Stomach (tissue), 4 donors: ENCODE measurements at regions not wholly inside any gene's neighbourhood (a gene's known extent, or its start where the extent isn't known, plus 50 kb on each side); places are given as distances from the start of the nearest gene placed in this dataset.

ENCODE experiments used
- EP300 ChIP-seq: sonication (generic); formaldehyde crosslinking; IDR thresholded peaks from one replicate; pipeline ENCODE4 v1.6.1; 2017; ENCODE audit warnings: antibody characterized with exemption
- POLR2A ChIP-seq, 4 donors: fragments of 450-650 bp; IDR thresholded peaks; one replicate each; pipeline ENCODE4 v1.6.1; 2016; ENCODE audit warnings: antibody characterized with exemption in 4 of 4, control low read depth in 2 of 4, mild to moderate bottlenecking in 1 of 4, moderate library complexity in 1 of 4
- TF ChIP-seq, protein P1 (sequence below), 7 experiments: fragments of 450-650 bp in 4 of 7; fragments of 200-600 bp in 3 of 7; sonication (generic) in 3 of 7; IDR thresholded peaks; one replicate each; pipeline ENCODE4 v1.5.1; 2016 to 2019; ENCODE audit warnings: antibody characterized with exemption in 7 of 7, control low read depth in 2 of 7, mild to moderate bottlenecking in 1 of 7

DNA sequence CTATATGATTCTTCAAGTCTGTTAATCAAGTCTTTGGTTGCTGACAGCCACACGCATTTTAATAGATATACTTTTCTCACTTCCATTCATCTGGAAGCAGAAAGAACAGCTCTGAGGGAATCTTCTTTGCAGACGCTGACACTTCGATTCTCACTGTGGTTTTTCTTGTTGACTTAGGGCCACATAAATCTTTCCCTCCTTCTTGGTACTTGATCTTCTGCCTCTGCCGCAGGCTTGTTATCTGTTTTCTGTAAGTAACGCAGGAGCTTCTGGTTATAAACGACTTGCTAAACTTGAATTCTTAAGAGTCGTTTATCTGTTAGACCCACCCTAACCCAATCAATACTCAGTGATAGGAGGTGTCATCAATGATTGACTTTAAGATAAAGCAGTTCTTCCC lies 268.8 kb upstream of the SULF2 start:
- TF ChIP-seq EP300 (no peak), POLR2A (IDR thresholded peaks at IDR 0.05) (no peak)
- TF ChIP-seq, protein P1, sequence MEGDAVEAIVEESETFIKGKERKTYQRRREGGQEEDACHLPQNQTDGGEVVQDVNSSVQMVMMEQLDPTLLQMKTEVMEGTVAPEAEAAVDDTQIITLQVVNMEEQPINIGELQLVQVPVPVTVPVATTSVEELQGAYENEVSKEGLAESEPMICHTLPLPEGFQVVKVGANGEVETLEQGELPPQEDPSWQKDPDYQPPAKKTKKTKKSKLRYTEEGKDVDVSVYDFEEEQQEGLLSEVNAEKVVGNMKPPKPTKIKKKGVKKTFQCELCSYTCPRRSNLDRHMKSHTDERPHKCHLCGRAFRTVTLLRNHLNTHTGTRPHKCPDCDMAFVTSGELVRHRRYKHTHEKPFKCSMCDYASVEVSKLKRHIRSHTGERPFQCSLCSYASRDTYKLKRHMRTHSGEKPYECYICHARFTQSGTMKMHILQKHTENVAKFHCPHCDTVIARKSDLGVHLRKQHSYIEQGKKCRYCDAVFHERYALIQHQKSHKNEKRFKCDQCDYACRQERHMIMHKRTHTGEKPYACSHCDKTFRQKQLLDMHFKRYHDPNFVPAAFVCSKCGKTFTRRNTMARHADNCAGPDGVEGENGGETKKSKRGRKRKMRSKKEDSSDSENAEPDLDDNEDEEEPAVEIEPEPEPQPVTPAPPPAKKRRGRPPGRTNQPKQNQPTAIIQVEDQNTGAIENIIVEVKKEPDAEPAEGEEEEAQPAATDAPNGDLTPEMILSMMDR (IDR thresholded peaks at IDR 0.05) = no peak
